HUDEP-2 (cell line): ENCODE measurements at regions not wholly inside any gene's neighbourhood (a gene's known extent, or its start where the extent isn't known, plus 50 kb on each side); places are given as distances from the start of the nearest gene placed in this dataset.

Experiments used
- DNase-seq, 76 experiments: peaks; one replicate each; lab custom pipeline; 2025; ENCODE audit not compliant: unreplicated experiment in 76 of 76; lab: John Stamatoyannopoulos, UW

GRCh38 chr9:107635803-107636174, 146.2 kb upstream of the KLF4 start:
- no peak for DNase-seq

- DNase-seq: no peak
These were observed 145.7 kb upstream of the KLF4 start for GRCh38 chr9:107635101-107635802.

- no peak for DNase-seq
These were observed 143.8 kb upstream of the KLF4 start for GRCh38 chr9:107633406-107633805.

- no peak for DNase-seq
These were observed 143.1 kb upstream of the KLF4 start for GRCh38 chr9:107632661-107633060.

- no peak for DNase-seq
These were observed 142.6 kb upstream of the KLF4 start for GRCh38 chr9:107632216-107632615.

GRCh38 chr9:107631788-107632187, 142.2 kb upstream of the KLF4 start:
- no peak for DNase-seq

- no peak for DNase-seq
These were observed 140.6 kb upstream of the KLF4 start for GRCh38 chr9:107630156-107630555.

- DNase-seq: no peak
These were observed 138.9 kb upstream of the KLF4 start for GRCh38 chr9:107628444-107628843.

GRCh38 chr9:107627781-107628180, 138.2 kb upstream of the KLF4 start:
- DNase-seq: no peak

GRCh38 chr9:107626118-107626517, 136.5 kb upstream of the KLF4 start:
- no peak for DNase-seq

GRCh38 chr9:107625383-107625984, 135.9 kb upstream of the KLF4 start:
- no peak for DNase-seq

GRCh38 chr9:107624234-107624948, 134.8 kb upstream of the KLF4 start:
- no peak for DNase-seq

GRCh38 chr9:107621436-107621835, 131.9 kb upstream of the KLF4 start:
- no peak for DNase-seq

GRCh38 chr9:107620801-107621200, 131.2 kb upstream of the KLF4 start:
- DNase-seq: no peak

- DNase-seq: no peak
These were observed 130.7 kb upstream of the KLF4 start for GRCh38 chr9:107620236-107620635.

GRCh38 chr9:107615321-107615720, 125.8 kb upstream of the KLF4 start:
- no peak for DNase-seq

- no peak for DNase-seq
These were observed 125.2 kb upstream of the KLF4 start for GRCh38 chr9:107614765-107615164.

- DNase-seq: no peak
These were observed 123.8 kb upstream of the KLF4 start for GRCh38 chr9:107613321-107613720.

- DNase-seq: no peak
These were observed 122.6 kb upstream of the KLF4 start for GRCh38 chr9:107612136-107612535.

GRCh38 chr9:107609547-107609946, 120.0 kb upstream of the KLF4 start:
- DNase-seq: no peak

GRCh38 chr9:107606149-107606790, 116.7 kb upstream of the KLF4 start:
- no peak for DNase-seq
